HT1080 (cell line): ENCODE measurements at regions not wholly inside any gene's neighbourhood (a gene's known extent, or its start where the extent isn't known, plus 50 kb on each side); places are given as distances from the start of the nearest gene placed in this dataset.
"Not testable (repeated sequence)": the region's sequence is repeated elsewhere in the genome, so short reads cannot be mapped to it uniquely, and the experiment has no call there.

Experiments
- DNase-seq: peaks from one replicate; pipeline ENCODE4 v3.0.0-alpha.2; 2015; ENCODE audit warnings: low read depth

- no peak for DNase-seq
These were observed 67.0 kb upstream of the SMAD6 start for GRCh38 chr15:66635006-66635405.

GRCh38 chr15:66635817-66636216 is 66.2 kb upstream of the SMAD6 start:
- no peak for DNase-seq

- DNase-seq: not testable (repeated sequence)
These were observed 65.0 kb upstream of the SMAD6 start for GRCh38 chr15:66637044-66637443.

GRCh38 chr15:66638377-66638776 is 63.7 kb upstream of the SMAD6 start:
- no peak for DNase-seq

GRCh38 chr15:66641485-66642315 is 60.3 kb upstream of the SMAD6 start:
- DNase-seq: no peak

- DNase-seq: no peak
These were observed 59.5 kb upstream of the SMAD6 start for GRCh38 chr15:66642514-66642913.

GRCh38 chr15:66643033-66643432 is 59.0 kb upstream of the SMAD6 start:
- DNase-seq: no peak

GRCh38 chr15:66644000-66644787 is 57.8 kb upstream of the SMAD6 start:
- no peak for DNase-seq

GRCh38 chr15:66644869-66645268 is 57.2 kb upstream of the SMAD6 start:
- DNase-seq: no peak

GRCh38 chr15:66646308-66646707 is 55.7 kb upstream of the SMAD6 start:
- no peak for DNase-seq

- peak; percentile 13 for DNase-seq
These were observed 55.2 kb upstream of the SMAD6 start for GRCh38 chr15:66646799-66647198.

GRCh38 chr15:66647358-66647757 is 54.7 kb upstream of the SMAD6 start:
- DNase-seq: no peak

GRCh38 chr15:66648588-66648987 is 53.4 kb upstream of the SMAD6 start:
- DNase-seq: no peak

GRCh38 chr15:66649235-66649984 is 52.6 kb upstream of the SMAD6 start:
- no peak for DNase-seq

- no peak for DNase-seq
These were observed 51.6 kb upstream of the SMAD6 start for GRCh38 chr15:66650433-66650832.

GRCh38 chr15:66651198-66651597 is 50.8 kb upstream of the SMAD6 start:
- no peak for DNase-seq

- DNase-seq: no peak
These were observed 50.0 kb upstream of the SMAD6 start for GRCh38 chr15:66651913-66652642.
